Neural progenitor cell (in vitro differentiated cells): ENCODE measurements at regions not wholly inside any gene's neighbourhood (a gene's known extent, or its start where the extent isn't known, plus 50 kb on each side); places are given as distances from the start of the nearest gene placed in this dataset.

Source experiments
- DNase-seq: peaks from one replicate; pipeline ENCODE4 v3.0.0-alpha.2; 2016; ENCODE audit warnings: low spot score
- H2AFZ ChIP-seq: fragments of 200-600 bp; sonication (generic); replicated peaks from 2 replicates; pipeline ENCODE4 v1.6.1; 2016; ENCODE audit warnings: antibody characterized with exemption
- H3F3A ChIP-seq: fragments of 200-600 bp; sonication (generic); 2 replicates; pipeline ENCODE4 v1.6.1; 2016; ENCODE audit warnings: antibody characterized with exemption, low read depth
- H3K27ac ChIP-seq: fragments of 200-600 bp; sonication (generic); 2 replicates; pipeline ENCODE4 v1.5.1; 2016; ENCODE audit warnings: mild to moderate bottlenecking
- H3K27me3 ChIP-seq: fragments of 200-600 bp; sonication (generic); 2 replicates; pipeline ENCODE4 v1.6.1; 2016; ENCODE audit warnings: mild to moderate bottlenecking, moderate library complexity
- H3K36me3 ChIP-seq: fragments of 200-600 bp; sonication (generic); 2 replicates; pipeline ENCODE4 v1.5.1; 2016
- H3K4me1 ChIP-seq: fragments of 200-600 bp; sonication (generic); 2 replicates; pipeline ENCODE4 v1.6.1; 2016; ENCODE audit warnings: mixed run types
- H3K4me2 ChIP-seq: fragments of 200-600 bp; sonication (generic); 2 replicates; pipeline ENCODE4 v1.6.1; 2016
- H3K4me3 ChIP-seq: fragments of 200-600 bp; sonication (generic); 2 replicates; pipeline ENCODE4 v1.5.1; 2016
- H3K79me2 ChIP-seq: fragments of 200-600 bp; sonication (generic); 2 replicates; pipeline ENCODE4 v1.6.1; 2016; ENCODE audit warnings: low read depth
- H3K9ac ChIP-seq: fragments of 200-600 bp; sonication (generic); 2 replicates; pipeline ENCODE4 v1.6.1; 2016
- H3K9me3 ChIP-seq: fragments of 200-600 bp; sonication (generic); 2 replicates; pipeline ENCODE4 v1.5.1; 2016; ENCODE audit warnings: low read depth
- H4K20me1 ChIP-seq: fragments of 200-600 bp; sonication (generic); 2 replicates; pipeline ENCODE4 v1.6.1; 2016; ENCODE audit warnings: low read depth
- H3K27ac Mint-ChIP-seq: 3 replicates; pipeline ENCODE4 v1.8.0; 2021; ENCODE audit warnings: mixed read lengths
- H3K27me3 Mint-ChIP-seq: 2 replicates; pipeline ENCODE4 v1.8.0; 2022; ENCODE audit warnings: low read depth, mild to moderate bottlenecking, inconsistent platforms, moderate library complexity, mixed read lengths; ENCODE audit not compliant: insufficient read depth
- H3K36me3 Mint-ChIP-seq: 3 replicates; pipeline ENCODE4 v1.8.0; 2021; ENCODE audit warnings: mixed read lengths
- H3K4me1 Mint-ChIP-seq: 3 replicates; pipeline ENCODE4 v1.8.0; 2021; ENCODE audit warnings: mixed read lengths
- H3K4me3 Mint-ChIP-seq: 3 replicates; pipeline ENCODE4 v1.8.0; 2021; ENCODE audit warnings: mild to moderate bottlenecking, moderate library complexity, mixed read lengths
- H3K9me3 Mint-ChIP-seq: 3 replicates; pipeline ENCODE4 v1.8.0; 2020; ENCODE audit warnings: mixed read lengths
- CTCF ChIP-seq: fragments of 200-600 bp; sonication (generic); IDR thresholded peaks from 2 replicates; pipeline ENCODE4 v1.5.1; 2017; ENCODE audit warnings: antibody characterized with exemption, mild to moderate bottlenecking
- EZH2 ChIP-seq: fragments of 200-600 bp; sonication (generic); IDR thresholded peaks from 2 replicates; pipeline ENCODE4 v1.6.1; 2017; ENCODE audit warnings: antibody characterized with exemption, mild to moderate bottlenecking, moderate library complexity
- EZH2phosphoT487 ChIP-seq: fragments of 200-600 bp; sonication (generic); IDR thresholded peaks from 2 replicates; pipeline ENCODE4 v1.6.1; 2017; ENCODE audit warnings: antibody characterized with exemption

- TF ChIP-seq EZH2 = no peak
- TF ChIP-seq EZH2phosphoT487 = no peak
- TF ChIP-seq CTCF = no peak
- Histone ChIP-seq H4K20me1 (no peaks in the 10 kb centered on the region), H3K9me3 (no peaks in the 10 kb centered on the region), H3K79me2 (no peaks in the 10 kb centered on the region), H3K27ac (no peak overlapping the region), H3K9ac (no peak overlapping the region), H3K4me2 (no peak overlapping the region), H2AFZ (no peak overlapping the region), H3K36me3 (no peaks in the 10 kb centered on the region), H3K4me1 (peaks cover 12% of the 10 kb centered on the region), H3K27me3 (no peaks in the 10 kb centered on the region), H3K4me3 (no peak overlapping the region), H3F3A (peaks cover 11% of the 10 kb centered on the region)
- no peaks in the 10 kb centered on the region for H3K9me3 Mint-ChIP-seq
- peaks cover 2% of the 10 kb centered on the region for H3K27me3 Mint-ChIP-seq
- H3K27ac Mint-ChIP-seq = no peak overlapping the region
- no peaks in the 10 kb centered on the region for H3K36me3 Mint-ChIP-seq
- peaks cover 53% of the 10 kb centered on the region for H3K4me1 Mint-ChIP-seq
- DNase-seq = peak; percentile 38
- no peak overlapping the region for H3K4me3 Mint-ChIP-seq
Observed at GRCh38 chr12:66066137-66066928, 64.2 kb downstream of the LLPH start.

- no peaks in the 10 kb centered on the region for H3K27me3 ChIP-seq
- Mint-ChIP-seq H3K27ac (no peak overlapping the region), H3K36me3 (no peaks in the 10 kb centered on the region), H3K4me3 (no peak overlapping the region), H3K27me3 (peaks cover 5% of the 10 kb centered on the region), H3K4me1 (peaks cover 57% of the 10 kb centered on the region), H3K9me3 (peaks cover 1% of the 10 kb centered on the region)
- no peaks in the 10 kb centered on the region for H4K20me1 ChIP-seq
- no peak for DNase-seq
- H3K27ac ChIP-seq = no peak overlapping the region
- H3K9ac ChIP-seq = no peak overlapping the region
- no peak for TF ChIP-seq CTCF
- no peak for TF ChIP-seq EZH2
- TF ChIP-seq EZH2phosphoT487 = no peak
- no peak overlapping the region for H3K4me3 ChIP-seq
- peaks cover 11% of the 10 kb centered on the region for H3F3A ChIP-seq
- no peak overlapping the region for H3K4me2 ChIP-seq
- H3K4me1 ChIP-seq = peaks cover 12% of the 10 kb centered on the region
- no peaks in the 10 kb centered on the region for H3K36me3 ChIP-seq
- H3K79me2 ChIP-seq = no peaks in the 10 kb centered on the region
- no peak overlapping the region for H2AFZ ChIP-seq
- H3K9me3 ChIP-seq = no peaks in the 10 kb centered on the region
Observed at GRCh38 chr12:66065641-66066136, 64.9 kb downstream of the LLPH start.

- Histone ChIP-seq H3F3A (peaks cover 11% of the 10 kb centered on the region), H3K9ac (no peak overlapping the region), H3K79me2 (no peaks in the 10 kb centered on the region), H2AFZ (no peak overlapping the region), H3K27me3 (no peaks in the 10 kb centered on the region), H3K4me3 (no peak overlapping the region), H3K9me3 (no peaks in the 10 kb centered on the region), H3K4me1 (peaks cover 12% of the 10 kb centered on the region), H3K36me3 (no peaks in the 10 kb centered on the region), H3K27ac (no peak overlapping the region), H3K4me2 (no peak overlapping the region), H4K20me1 (no peaks in the 10 kb centered on the region)
- Mint-ChIP-seq H3K27me3 (peaks cover 5% of the 10 kb centered on the region), H3K9me3 (peaks cover 2% of the 10 kb centered on the region), H3K27ac (no peak overlapping the region), H3K36me3 (no peaks in the 10 kb centered on the region), H3K4me3 (no peak overlapping the region), H3K4me1 (peaks cover 61% of the 10 kb centered on the region)
- DNase-seq = no peak
- TF ChIP-seq EZH2phosphoT487 (no peak), CTCF (no peak), EZH2 (no peak)
Observed at GRCh38 chr12:66065150-66065549, 65.4 kb downstream of the LLPH start.
